HL-60 (cell line): ENCODE measurements at regions not wholly inside any gene's neighbourhood (a gene's known extent, or its start where the extent isn't known, plus 50 kb on each side); places are given as distances from the start of the nearest gene placed in this dataset.

Experiments
- CTCF ChIP-seq: IDR thresholded peaks from one replicate; pipeline ENCODE4 v1.5.1; 2011; ENCODE audit warnings: low read length, control low read depth, inconsistent platforms; ENCODE audit not compliant: insufficient read depth
- POLR2AphosphoS5 ChIP-seq: IDR thresholded peaks from 2 replicates; pipeline ENCODE4 v1.6.1; 2012; ENCODE audit warnings: low read depth

- TF ChIP-seq CTCF (peak; percentile 30), POLR2AphosphoS5 (no peak)
Measured at GRCh38 chr12:88993651-88994050, 358.6 kb downstream of the DUSP6 start.
